CD4-positive, alpha-beta T cell treated with Interleukin-17A for 1 hour (primary cell): ENCODE measurements at regions not wholly inside any gene's neighbourhood (a gene's known extent, or its start where the extent isn't known, plus 50 kb on each side); places are given as distances from the start of the nearest gene placed in this dataset.
"Not testable (repeated sequence)": the region's sequence is repeated elsewhere in the genome, so short reads cannot be mapped to it uniquely, and the experiment has no call there.

Source experiments
- DNase-seq: peaks from one replicate; pipeline ENCODE4 v3.0.0-alpha.2; 2020

- no peak for DNase-seq
Observed at GRCh38 chr17:37828651-37829124, 83.8 kb upstream of the HNF1B start.

- DNase-seq, result no peak
Observed at GRCh38 chr17:37827905-37828650, 83.2 kb upstream of the HNF1B start.

GRCh38 chr17:37826497-37827430 lies 81.9 kb upstream of the HNF1B start:
- DNase-seq, result no peak

- DNase-seq, result no peak
Observed at GRCh38 chr17:37825851-37826250, 81.0 kb upstream of the HNF1B start.

- DNase-seq, result no peak
Observed at GRCh38 chr17:37824534-37825485, 80.0 kb upstream of the HNF1B start.

GRCh38 chr17:37823996-37824395 lies 79.1 kb upstream of the HNF1B start:
- DNase-seq, result no peak

- DNase-seq, result no peak
Observed at GRCh38 chr17:37820995-37821713, 76.3 kb upstream of the HNF1B start.

- DNase-seq, result no peak
Observed at GRCh38 chr17:37820313-37820994, 75.6 kb upstream of the HNF1B start.

GRCh38 chr17:37818689-37819088 lies 73.8 kb upstream of the HNF1B start:
- DNase-seq, result no peak

- no peak for DNase-seq
Observed at GRCh38 chr17:37816950-37817349, 72.1 kb upstream of the HNF1B start.

- DNase-seq, result no peak
Observed at GRCh38 chr17:37815536-37815935, 70.7 kb upstream of the HNF1B start.

- DNase-seq, result no peak
Observed at GRCh38 chr17:37813751-37814150, 68.9 kb upstream of the HNF1B start.

GRCh38 chr17:37808846-37809245 lies 64.0 kb upstream of the HNF1B start:
- DNase-seq, result not testable (repeated sequence)

GRCh38 chr17:37802712-37803416 lies 58.0 kb upstream of the HNF1B start:
- no peak for DNase-seq

GRCh38 chr17:37802061-37802595 lies 57.3 kb upstream of the HNF1B start:
- DNase-seq, result no peak

GRCh38 chr17:37801171-37801570 lies 56.3 kb upstream of the HNF1B start:
- no peak for DNase-seq

GRCh38 chr17:37797206-37797605 lies 52.3 kb upstream of the HNF1B start:
- no peak for DNase-seq

GRCh38 chr17:37796076-37796475 lies 51.2 kb upstream of the HNF1B start:
- DNase-seq, result no peak
